Activated CD8-positive, alpha-beta memory T cell treated with anti-CD3 and anti-CD28 coated beads, Interleukin-2, amount 50 U/mL, for 1 hour (primary cell): ENCODE measurements at regions not wholly inside any gene's neighbourhood (a gene's known extent, or its start where the extent isn't known, plus 50 kb on each side); places are given as distances from the start of the nearest gene placed in this dataset.

Experiments
- DNase-seq: peaks from one replicate; pipeline ENCODE4 v3.0.0-alpha.2; 2020; ENCODE audit errors: extremely low read depth

DNA sequence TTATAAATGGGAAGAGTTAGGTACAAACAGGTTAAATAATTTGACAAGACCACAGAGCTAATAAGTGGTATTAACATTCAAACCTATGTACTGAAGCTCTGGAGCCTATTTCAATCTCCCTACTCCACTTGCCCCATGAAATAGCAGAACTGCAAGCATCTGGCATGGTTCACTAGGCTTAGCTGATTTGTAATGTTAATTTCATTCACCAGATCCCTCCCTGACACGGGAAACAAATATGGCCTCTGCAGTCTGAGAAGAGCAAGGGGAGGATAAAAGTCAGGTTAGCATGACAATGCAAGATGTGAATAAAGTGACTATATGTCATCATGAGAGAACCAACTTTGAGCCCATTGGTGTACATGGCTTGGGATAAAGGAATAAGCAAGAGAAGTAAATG, 428.8 kb downstream of the BRINP1 start:
- DNase-seq: no peak

DNA sequence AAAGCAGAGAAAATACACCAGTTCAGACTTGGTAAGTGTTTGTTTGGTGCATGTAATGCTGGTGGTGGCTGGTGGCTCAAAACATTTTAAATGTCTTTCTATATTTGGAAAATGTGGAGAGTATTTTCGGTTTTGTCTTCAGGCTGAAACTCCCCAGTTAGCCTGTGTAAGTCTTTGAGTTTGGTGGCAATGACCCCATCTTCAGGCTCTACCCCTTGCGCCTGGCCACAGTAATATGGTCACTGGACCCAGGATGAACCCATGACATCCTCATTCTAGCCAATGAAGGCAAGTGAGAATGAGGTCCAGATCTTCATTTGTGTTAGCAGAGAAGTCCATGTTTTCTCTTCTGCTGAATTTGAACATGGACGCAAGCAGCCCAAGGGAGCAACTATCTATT, 422.6 kb downstream of the BRINP1 start:
- DNase-seq: no peak

DNA sequence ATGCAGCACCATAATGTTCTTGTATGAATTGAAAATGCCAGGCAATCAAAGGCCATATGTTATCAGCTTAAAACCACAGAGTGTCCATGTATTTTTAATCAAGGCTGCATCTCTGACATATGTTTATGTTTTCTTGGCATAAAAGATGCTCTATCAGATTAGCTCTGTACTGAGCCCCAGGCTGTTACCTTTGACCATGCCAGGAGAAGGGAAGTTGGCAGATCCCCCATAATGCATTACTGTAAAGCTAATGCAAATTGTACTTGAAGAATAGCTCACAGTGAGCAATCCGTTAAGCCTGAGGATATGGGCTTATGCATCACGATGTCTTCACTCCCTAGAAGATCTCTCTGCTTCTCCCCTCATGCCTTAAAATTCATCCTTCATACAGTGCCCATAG, 414.4 kb downstream of the BRINP1 start:
- no peak for DNase-seq

DNA sequence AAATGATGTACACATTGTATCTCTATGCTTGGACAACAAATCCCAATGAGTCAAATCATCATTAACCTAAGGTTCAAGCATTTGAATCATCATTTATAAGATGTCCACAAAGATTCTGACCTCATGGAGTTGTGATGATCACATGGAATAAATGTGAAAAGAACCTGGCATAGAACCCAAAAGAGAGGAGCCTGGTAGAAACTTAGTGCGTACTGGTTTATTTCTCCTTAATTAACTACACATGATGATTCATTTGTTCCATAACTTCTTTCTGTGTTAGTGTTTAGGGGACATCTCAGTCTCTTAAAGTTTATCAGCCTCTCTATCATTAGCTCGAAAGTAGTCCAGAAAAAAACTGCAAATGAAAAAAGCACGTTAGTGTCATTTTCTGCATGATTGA, 411.6 kb downstream of the BRINP1 start:
- DNase-seq: no peak

DNA sequence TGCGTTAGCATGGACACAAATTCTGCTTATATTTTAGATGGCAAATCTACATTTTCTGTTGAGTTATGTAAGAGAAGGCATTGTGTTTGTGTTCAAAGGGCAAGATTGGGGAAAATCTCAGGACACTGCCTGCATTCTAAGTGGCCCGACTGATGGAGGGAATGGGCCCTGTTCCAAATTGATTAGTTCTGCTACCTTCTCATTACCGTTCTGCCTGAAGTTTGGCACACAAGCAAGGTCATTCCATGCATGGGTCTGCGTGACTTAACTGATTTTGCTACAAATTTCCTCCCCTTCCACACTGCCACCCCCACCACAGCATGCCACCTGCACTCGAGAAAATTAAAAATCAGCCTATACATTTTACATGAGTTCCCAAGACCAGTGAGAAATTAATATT, 409.9 kb downstream of the BRINP1 start:
- DNase-seq: no peak

DNA sequence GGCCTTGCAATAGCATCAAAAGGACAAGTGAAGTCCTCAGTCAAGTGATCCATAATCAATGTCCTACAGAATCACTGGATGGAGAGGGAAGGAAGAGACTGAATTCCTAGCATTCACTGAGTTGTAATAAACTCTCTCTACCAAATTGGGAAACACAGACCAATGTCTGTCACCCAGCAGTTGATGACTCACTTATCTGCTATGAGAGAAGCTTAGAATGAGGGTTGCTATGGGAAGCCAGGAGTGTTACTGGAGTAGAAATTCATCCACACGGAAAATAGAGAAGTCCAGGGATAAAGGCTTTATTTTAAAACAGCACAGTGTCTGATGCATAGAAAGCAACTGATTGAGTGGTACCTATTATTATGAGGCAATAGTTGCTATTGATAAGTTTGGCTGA, 407.4 kb downstream of the BRINP1 start:
- DNase-seq: no peak

DNA sequence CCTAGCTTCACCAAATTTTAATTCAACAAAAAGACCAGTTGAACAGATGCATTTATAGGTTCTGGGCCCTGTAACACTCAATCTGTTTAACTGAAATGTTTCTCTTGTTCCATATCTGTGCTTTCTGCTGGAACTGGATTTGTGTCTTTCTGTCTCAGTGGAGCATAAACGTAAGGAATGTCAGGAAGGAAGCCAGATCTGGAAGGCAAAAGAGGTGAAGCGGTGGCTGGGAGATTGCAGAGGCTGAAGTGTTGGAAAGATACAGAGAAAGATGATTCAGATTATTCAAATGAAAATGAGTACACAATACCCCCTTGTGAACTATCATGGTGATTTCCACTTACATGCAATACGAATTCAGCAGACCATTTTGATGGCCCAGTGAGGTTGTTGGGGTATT, 406.8 kb downstream of the BRINP1 start:
- no peak for DNase-seq

DNA sequence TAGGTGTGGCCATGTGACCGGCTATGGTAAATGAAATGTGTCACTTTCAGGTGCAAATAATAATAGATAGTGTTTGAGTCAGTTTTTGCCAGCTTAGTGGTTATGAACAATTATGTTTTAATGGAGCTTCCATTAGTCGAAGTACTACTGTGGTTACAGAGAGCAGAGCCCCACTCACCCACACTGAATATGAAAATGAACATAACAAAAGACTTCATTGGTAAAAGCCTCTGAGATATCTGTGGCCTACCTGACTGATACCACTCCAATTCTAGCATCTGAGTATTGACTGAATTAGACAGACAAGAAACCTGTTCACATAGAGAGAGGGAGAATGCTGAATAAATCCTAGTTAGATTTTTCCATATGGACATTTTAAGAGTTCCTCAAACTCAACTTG, 405.6 kb downstream of the BRINP1 start:
- DNase-seq: no peak

DNA sequence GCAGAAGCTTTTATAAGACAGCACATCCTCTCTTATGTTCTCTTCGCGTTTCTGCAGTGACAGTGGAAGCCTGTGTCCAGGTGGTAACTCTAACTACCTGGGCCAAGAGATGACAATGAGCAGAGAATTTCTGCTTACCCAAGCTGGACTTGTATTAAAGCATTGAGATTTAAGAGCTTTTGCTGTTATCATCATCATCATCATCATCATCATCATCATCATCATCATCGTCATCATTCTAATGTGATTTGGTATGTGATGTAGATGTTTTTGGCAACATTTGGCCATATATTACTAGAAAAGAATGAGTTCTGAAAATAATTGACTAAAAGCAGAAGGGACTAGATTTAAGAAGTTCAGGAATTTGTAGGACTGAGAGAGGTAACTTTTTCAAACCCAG, 401.3 kb downstream of the BRINP1 start:
- DNase-seq: no peak

DNA sequence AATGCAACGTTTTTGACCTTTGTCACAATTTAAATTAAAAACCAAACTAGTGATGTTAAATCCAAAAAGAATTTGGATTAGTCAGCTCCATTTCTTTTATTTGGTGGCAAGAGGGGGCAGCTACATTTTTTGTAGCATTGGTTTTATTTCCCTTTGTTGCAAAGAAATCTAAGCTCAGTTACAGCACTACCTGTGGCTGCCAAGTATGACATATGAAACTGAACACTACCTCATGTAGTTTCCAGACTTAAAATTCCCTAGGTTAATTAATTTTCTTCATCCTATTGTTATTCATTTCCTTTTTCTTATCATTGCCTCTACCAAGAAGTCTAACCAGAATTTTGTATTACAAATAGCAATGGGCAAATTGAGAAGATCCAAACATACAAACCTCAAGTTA, 393.5 kb downstream of the BRINP1 start:
- DNase-seq: no peak

DNA sequence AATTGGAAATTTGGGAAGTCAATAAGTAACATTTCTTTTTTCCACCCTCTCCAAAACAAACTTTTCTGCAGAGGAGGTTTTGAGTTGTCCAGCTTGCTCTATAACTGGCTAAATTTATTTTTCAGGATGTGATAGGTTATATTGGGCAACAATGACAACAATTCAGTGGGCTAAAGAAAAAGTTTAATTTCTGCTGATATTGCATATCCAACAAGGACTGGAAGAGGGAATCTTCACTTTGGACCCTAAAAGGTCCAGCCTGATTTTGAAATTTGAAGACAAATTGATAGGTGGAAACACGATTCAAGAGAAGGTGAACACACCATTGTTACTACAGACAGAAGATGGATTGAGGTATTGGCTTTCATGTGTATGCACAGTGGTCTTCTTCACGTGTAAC, 393.1 kb downstream of the BRINP1 start:
- no peak for DNase-seq

DNA sequence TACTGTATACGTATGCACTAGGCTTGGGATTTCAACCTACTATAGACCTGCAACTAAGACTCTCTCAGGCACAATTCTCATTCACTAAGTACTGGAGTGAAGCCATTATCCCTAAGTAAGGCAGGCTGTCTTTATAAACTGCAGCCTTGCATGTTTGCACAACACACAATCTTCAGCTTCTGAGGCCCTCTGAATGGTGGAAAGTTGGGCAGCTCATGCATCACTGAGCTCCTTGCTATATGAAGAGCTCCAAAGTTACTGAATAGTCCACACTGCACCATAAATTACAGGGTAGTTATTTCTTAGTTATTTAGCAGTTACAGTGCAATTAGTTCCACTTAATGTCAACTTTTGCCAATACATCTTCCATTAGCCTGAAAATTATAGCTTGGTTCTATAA, 384.6 kb downstream of the BRINP1 start:
- no peak for DNase-seq

DNA sequence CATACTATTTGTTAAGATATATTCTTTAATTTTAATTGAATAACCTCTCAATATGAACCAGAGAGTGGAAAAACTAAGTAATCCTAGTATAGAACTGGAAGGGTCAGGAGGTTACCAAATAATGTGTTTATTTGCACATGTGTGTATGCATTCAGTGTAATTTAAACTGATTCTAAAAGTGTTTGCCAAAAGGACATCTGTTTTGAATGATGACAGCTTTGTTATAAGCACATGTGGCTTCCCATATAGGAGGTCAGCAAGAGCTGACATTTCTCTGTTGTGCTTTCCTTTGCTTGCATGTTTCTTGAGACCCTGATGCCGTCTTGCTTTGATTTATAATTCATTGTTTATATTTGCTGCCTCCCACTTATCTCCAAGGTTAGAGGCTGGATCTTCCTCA, 383.4 kb downstream of the BRINP1 start:
- no peak for DNase-seq

DNA sequence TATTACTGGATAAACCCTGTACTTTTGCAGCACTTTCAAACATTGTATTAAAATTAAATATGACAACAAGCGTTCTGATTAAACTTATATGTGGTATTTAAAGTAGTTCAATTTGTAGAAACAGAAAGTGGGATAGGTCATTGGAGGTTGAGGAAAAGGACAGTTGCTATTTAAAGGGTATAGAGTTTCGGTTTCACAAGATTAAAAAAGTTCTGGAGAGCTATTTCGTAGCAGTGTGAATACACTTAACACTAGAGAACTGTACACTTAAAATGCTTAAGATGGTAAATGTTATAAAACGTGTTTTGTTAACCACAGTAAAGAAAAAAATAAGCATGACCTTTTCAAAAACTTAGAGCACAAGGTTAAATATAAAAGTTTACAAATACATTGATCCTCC, 382.1 kb downstream of the BRINP1 start:
- DNase-seq: no peak

DNA sequence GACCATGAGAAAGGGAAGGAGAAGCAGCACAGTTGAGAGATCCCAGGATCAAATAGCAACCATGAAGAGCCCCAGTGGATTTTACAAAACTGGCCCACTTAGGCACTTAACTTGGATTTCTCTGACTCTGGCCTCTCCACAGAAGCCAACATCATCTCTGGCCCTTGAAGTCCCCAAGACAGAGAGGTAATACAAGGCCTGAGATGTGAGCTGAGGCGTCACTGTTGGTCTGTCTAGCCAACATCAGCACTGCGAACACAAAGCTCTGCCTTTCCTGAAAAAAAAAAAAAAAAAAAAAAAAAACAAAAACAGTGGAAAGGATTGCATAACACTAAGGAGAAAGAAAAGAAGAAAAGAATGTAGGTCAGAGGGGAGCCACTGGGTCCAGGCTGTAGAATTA, 378.3 kb downstream of the BRINP1 start:
- no peak for DNase-seq

DNA sequence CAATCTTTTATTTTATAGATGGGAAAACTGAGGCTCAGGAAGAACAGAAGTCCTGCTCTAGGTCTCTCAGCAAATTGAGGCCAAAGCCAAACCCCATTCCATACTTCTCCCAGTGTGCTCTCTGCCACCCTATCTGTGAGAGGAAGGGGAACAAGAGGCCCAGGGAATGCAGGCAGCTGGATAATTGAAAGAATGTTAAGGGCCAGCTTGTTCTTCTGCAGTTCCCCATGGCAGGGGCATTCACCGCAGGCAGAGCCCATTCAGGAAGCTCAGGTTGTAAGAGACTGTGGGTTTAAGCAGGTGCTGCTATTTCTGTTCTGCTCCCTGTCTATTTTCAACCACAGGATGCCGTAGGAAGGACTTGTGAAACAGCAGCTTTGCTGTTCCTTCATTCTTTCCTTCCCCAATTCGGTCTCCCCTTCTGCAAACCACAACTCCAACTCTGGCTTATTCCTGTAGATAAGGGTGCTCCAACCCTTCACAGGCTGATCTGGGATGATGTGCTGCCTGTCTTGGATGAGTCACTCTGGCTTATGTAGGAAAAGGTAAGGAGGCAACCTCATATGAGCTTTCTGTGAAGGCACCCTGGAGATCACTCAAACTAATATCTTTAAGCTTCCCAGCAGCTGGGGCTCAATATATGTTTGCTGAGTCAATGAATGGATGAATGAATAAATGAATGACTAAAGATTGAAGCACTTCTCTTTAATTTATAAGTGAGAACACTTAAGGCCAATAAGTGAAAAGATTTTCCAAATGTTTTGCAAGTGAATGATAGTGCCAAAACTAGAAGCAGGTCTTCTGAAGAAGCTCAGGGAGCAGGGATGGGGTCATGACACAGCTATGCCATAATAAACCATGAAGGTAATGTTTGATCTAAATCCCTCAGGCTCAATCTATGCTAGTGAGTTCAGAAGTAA, 377.6 kb downstream of the BRINP1 start:
- no peak for DNase-seq

DNA sequence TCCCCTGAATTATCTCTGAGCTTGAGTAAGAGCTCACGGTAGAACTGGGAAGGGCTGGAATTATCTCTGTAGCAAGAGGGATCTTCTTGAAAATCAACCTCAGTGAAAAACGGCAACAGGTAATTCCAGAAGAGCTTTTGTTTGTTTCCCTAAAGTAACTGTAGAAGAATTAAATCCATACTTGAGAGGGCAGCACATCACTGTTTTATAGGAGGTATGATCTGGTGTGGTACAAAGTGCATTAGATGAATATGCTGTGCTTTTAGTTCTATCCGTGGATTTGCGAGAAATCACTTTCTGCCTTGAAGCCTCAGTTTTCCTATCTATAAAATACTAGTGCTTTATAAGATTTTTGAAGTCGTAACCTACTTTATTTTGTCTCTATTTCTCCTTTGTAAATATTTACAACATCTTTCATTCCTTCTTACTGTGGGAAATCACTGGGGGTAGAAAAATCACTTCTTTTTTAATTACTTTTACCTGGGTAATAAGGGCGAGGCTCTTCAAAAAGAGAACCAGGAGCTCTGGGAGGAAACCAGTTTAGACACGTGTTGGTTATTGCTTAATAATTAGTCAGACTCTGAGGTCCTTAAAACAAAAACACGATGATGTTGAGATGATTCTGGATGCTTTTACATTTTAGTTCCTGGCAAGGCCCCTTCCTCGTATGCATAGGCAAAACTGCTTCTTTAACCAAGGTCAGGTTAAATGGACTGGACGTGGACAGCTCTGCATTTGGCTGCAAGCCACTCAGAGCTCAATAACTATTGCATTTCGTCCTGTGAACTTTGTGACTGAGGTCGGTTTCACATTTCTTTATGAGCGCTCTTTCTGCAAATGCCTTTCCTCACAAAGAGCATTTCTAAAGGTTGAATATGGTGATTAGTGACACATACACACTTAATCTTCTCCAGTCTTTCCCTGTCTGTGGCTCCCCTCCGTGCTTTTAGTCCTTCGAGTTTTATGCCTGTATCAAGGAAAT, 376.1 kb downstream of the BRINP1 start:
- DNase-seq: no peak

DNA sequence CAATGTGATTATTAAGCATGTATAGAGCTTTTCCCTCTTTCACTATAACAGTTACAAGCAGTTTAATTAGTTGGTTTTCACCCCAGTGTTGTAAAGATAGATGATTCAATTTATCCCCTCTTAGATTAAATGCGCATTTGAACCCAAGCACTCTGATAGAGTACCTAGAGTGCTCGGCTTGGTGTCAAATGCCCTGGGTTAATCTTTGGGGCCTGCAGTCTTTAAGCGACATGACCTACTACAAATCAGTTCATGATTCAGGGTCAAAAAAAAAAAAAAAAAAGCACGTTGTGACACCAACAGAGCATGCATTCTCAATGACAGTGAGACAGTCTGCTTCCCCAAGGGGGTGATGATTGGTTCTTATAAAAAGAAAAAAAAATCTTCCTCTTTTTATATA, 375.3 kb downstream of the BRINP1 start:
- no peak for DNase-seq

DNA sequence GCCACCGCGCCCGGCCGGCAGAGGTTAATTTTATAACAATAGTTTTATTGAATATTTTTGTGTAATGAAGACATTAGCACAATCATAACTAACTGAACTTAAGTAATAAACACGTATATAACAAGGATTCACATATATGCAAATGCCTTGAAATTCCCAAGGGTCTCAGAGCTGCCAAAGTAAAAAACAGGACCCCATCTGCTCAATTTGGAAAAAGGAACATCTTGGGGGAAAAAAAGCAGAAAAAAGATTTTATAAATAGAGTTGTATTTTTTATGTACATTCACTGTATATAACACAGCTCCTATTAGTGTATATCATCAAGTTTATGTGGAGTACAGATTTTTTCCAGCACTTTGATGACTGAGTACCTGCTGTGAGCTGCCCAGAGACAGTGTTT, 366.7 kb downstream of the BRINP1 start:
- DNase-seq: no peak

DNA sequence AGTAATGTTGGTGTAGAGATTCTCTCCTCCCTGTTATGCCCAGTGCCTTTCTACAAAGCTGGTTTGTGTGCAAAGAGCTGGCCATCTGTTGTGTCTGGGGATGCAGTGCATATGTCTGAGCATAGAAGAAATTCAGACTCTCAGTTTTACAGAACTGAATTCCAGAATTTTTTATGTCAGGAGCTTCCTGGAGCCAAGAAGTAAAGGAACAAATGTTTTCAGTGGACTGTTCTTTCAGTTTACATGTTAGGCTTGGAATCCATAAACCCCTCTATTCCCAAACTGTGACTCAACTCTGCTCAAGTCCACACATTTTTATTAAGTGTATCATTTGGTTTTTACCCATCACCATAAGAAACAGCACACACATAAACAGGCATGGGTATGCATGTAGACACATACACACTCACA, 366.0 kb downstream of the BRINP1 start:
- no peak for DNase-seq

DNA sequence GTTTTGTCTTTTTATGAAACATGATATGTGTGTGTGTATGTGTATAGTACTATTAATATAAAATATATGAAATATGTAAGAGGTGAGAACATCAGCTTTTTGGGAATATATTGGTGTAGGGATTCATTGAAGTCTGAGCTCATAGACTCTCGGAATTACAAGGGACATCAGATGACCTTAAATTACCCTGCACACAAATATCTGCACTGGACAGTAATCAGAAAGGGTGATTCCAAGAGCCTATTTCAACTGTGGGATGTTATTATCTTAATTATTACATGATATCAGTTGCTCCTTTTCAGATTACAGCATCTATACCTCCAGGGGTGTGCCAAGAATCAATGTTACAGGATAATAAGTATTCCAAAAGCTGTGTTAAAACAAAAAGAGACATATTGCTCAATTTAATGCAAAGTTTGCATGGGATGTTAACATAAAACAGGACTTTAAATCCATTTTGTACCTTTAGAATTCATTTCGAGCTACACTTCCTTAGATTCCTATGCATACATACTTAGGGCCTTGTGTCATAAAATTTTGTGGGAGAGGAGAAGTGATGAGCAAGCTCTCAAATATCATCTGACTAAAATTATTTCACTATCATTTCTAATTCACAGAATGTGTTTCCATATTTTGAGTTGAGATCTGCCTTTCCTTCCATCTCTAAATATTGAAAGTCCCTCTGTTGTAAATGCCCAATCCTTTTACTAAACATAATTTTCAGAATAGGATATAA, 365.2 kb downstream of the BRINP1 start:
- DNase-seq: no peak

DNA sequence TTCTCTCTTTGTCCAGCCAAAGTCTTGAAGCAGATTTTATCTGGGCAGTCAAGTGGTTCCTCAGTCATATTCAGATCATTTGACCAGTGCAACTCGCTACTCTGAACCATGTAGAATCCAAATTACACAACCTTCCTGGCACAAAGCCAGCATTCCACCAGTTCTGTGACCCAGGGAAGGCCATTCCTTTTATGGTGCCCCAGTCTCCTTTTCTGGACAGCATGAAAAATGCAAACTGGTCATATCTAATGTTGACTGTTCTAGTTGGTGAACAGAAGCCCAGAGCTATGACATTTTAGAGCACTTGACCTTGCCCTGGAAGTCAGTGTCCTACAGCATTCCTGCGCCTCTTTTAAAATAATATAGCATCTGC, 364.6 kb downstream of the BRINP1 start:
- DNase-seq: no peak
